Stomach (tissue), 8 donors: ENCODE measurements at regions not wholly inside any gene's neighbourhood (a gene's known extent, or its start where the extent isn't known, plus 50 kb on each side); places are given as distances from the start of the nearest gene placed in this dataset.
A peak's percentile ranks its signal among the peaks of the same experiment; 100 is the strongest.

Experiments used
- DNase-seq, 2 donors: peaks; one replicate each; pipeline versions ENCODE4 v3.0.0 to v3.0.0-alpha.2; 2013 to 2019
- H3K27ac ChIP-seq, 5 donors: fragments of 200-600 bp in 4 of 5; sonication (generic) in 4 of 5; one replicate each; pipeline ENCODE4 v1.5.1; 2013 to 2019; ENCODE audit warnings: mild to moderate bottlenecking in 1 of 5, moderate library complexity in 1 of 5
- H3K27me3 ChIP-seq, 3 donors: fragments of 200-600 bp; sonication (generic); one replicate each; pipeline ENCODE4 v1.5.1; 2017 to 2019; ENCODE audit warnings: mixed run types in 1 of 3
- H3K36me3 ChIP-seq, 4 donors: fragments of 200-600 bp; sonication (generic); 1 replicate in 3 of 4; 2 replicates in 1 of 4; pipeline ENCODE4 v1.5.1; 2016 to 2019
- H3K4me1 ChIP-seq, 4 donors: fragments of 200-600 bp; sonication (generic); one replicate each; pipeline ENCODE4 v1.5.1; 2016 to 2019
- H3K4me3 ChIP-seq, 4 donors: fragments of 200-600 bp; sonication (generic) in 3 of 4; one replicate each; pipeline ENCODE4 v1.5.1; 2016 to 2019; ENCODE audit warnings: mild to moderate bottlenecking in 1 of 4
- H3K9me3 ChIP-seq, 4 donors: fragments of 200-600 bp; sonication (generic); one replicate each; pipeline ENCODE4 v1.5.1; 2016 to 2019
- EP300 ChIP-seq: sonication (generic); formaldehyde crosslinking; IDR thresholded peaks from one replicate; pipeline ENCODE4 v1.6.1; 2017; ENCODE audit warnings: antibody characterized with exemption
- POLR2A ChIP-seq, 4 donors: fragments of 450-650 bp; IDR thresholded peaks; one replicate each; pipeline ENCODE4 v1.6.1; 2016; ENCODE audit warnings: antibody characterized with exemption in 4 of 4, control low read depth in 2 of 4, mild to moderate bottlenecking in 1 of 4, moderate library complexity in 1 of 4
- POLR2AphosphoS5 ChIP-seq, 3 donors: sonication (generic); formaldehyde crosslinking; IDR thresholded peaks; one replicate each; pipeline ENCODE4 v1.6.1; 2016; ENCODE audit warnings: antibody characterized with exemption in 3 of 3
- WGBS, 5 donors: extraction: QIAGEN DNeasy Blood & Tissue Kit in 3 of 5; methylation state at CpG; one replicate each; pipeline versions ENCODE4 v1.1.5 to v1.1.7; 2013 to 2018; 5-methylcytosine and 5-hydroxymethylcytosine counted together
- intact Hi-C: fragments of 100-400 bp; cut with DNase I; formaldehyde crosslinking; loops from one replicate; pipeline ENCODE4 v1.15.1; 2023; ENCODE audit warnings: low total_unique reads
- TF ChIP-seq, protein P1 (sequence below), 7 experiments: fragments of 450-650 bp in 4 of 7; fragments of 200-600 bp in 3 of 7; sonication (generic) in 3 of 7; IDR thresholded peaks; one replicate each; pipeline ENCODE4 v1.5.1; 2016 to 2019; ENCODE audit warnings: antibody characterized with exemption in 7 of 7, control low read depth in 2 of 7, mild to moderate bottlenecking in 1 of 7
- donor health status: healthy with polysubstance abuse.
- donor health status: Bipolar disorder and iron deficiency.
- donor health status: healthy.

DNA sequence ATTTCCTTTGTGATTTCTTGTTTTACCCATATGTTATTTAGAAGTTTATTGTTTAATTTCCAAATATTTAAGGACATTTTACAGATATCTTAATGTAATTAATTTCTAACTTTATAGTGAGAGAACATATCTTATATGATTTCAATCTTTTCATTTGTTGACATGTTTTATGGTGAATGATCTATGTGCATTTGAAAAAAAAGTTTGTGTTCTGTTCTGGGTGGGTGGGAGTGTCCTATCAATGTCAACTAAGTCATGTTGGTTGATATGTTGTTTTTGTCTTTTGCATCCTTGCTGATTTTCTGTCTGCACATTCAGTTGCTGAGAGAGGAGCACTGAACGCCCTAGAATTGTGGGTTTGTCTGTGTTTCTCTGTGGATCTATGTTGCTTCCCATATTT, 50.3 kb upstream of the CBFA2T3 start:
- no peak for DNase-seq
- Histone ChIP-seq H3K27ac (no peak overlapping the region), H3K4me1 (no peaks in the 10 kb centered on the region), H3K27me3 (peaks cover 0 to 34% (median 12%) of the 10 kb centered on the region in 3 donors), H3K36me3 (no peaks in the 10 kb centered on the region), H3K9me3 (peaks cover 0 to 26% (median 20%) of the 10 kb centered on the region in 4 donors), H3K4me3 (no peak overlapping the region)
- no peak for TF ChIP-seq POLR2A (IDR thresholded peaks at IDR 0.05)
- TF ChIP-seq POLR2AphosphoS5 (IDR thresholded peaks at IDR 0.05) = no peak
- TF ChIP-seq EP300 = no peak
- TF ChIP-seq, protein P1, sequence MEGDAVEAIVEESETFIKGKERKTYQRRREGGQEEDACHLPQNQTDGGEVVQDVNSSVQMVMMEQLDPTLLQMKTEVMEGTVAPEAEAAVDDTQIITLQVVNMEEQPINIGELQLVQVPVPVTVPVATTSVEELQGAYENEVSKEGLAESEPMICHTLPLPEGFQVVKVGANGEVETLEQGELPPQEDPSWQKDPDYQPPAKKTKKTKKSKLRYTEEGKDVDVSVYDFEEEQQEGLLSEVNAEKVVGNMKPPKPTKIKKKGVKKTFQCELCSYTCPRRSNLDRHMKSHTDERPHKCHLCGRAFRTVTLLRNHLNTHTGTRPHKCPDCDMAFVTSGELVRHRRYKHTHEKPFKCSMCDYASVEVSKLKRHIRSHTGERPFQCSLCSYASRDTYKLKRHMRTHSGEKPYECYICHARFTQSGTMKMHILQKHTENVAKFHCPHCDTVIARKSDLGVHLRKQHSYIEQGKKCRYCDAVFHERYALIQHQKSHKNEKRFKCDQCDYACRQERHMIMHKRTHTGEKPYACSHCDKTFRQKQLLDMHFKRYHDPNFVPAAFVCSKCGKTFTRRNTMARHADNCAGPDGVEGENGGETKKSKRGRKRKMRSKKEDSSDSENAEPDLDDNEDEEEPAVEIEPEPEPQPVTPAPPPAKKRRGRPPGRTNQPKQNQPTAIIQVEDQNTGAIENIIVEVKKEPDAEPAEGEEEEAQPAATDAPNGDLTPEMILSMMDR (IDR thresholded peaks at IDR 0.05) = no peak
- intact Hi-C loops = no loop called here
- WGBS, 5 donors = 50 to 79% (median 73%) methylated on average over 1 of the region's 1 CpG

DNA sequence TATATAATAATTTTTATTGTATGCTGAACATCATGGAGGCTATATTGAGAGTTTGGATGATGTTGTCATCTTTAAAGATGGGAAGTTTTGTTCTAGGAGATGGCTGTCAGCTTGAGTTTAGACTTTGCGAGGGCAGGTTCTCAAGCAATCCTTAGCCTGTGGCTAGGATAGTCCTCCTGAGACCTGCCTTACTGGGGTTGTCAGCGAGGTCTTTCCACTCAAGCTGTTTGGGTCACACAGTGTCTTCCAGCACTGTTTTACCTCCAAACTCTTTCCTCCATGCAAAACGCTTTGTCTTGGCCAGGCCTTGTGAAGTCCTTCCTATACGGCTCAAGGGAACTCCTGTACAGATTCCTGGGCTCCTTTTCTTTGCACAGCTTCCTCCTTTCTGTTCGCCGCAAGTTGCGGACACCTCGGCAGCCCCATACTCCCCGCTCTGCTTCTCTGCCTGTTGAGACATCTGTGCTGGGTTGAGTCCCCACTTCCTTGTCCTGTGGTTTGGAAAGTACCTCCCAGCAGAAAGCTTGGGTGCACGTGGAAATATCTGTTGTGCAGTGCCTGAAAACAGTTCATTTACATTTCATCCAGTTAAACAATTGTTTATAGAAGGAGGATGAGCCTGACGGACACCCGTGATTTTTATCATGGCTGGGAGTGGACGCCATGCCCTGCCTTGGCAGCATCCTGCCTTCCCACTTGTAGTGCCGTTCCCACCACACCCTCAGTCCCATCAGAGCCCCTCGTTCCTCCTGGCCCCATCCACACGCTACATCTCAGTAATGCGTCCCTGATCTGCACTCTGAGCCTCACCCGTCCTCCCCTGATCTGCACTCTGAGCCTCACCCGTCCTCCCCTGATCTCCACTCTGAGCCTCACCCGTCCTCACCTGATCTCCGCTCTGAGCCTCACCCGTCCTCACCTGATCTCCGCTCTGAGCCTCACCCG, 55.0 kb upstream of the CBFA2T3 start:
- peaks cover 0 to 43% (median 14%) of the 10 kb centered on the region in 3 donors for H3K27me3 ChIP-seq
- H3K4me3 ChIP-seq = no peak overlapping the region
- WGBS, 5 donors = 67 to 76% (median 72%) methylated on average over 24 of the region's 24 CpGs
- DNase-seq = peak; percentile 37 to 60
- intact Hi-C loops = no loop called here
- no peaks in the 10 kb centered on the region for H3K36me3 ChIP-seq
- H3K9me3 ChIP-seq = peaks cover 0 to 10% (median 3%) of the 10 kb centered on the region in 4 donors
- no peak overlapping the region for H3K27ac ChIP-seq
- TF ChIP-seq EP300 = no peak
- no peak for TF ChIP-seq POLR2AphosphoS5 (IDR thresholded peaks at IDR 0.05)
- TF ChIP-seq, protein P1 (IDR thresholded peaks at IDR 0.05) = no peak
- TF ChIP-seq POLR2A (IDR thresholded peaks at IDR 0.05) = no peak
- no peaks in the 10 kb centered on the region for H3K4me1 ChIP-seq

DNA sequence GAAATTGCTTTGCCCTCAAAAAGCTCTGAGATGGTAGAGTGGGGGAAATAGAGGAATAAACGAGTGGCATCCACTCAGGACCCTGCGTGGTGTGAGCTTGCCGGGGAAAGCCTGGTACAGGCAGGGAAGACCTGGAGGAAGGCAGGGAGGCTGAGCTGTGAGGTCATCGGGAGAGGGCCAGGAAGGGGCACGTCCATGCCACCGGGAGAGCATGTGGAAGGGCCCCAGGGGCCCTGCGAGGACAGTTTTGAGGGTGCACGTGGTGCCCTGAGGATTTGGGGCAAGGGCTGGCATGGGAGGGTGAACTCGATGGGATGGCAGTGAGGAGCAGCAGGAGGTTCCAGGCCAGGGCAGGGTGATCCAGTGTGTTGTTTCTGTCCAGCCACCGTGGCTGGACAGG, 56.3 kb upstream of the CBFA2T3 start:
- Histone ChIP-seq H3K9me3 (peaks cover 0 to 7% (median 3%) of the 10 kb centered on the region in 4 donors), H3K27ac (no peak overlapping the region), H3K36me3 (no peaks in the 10 kb centered on the region), H3K4me1 (no peaks in the 10 kb centered on the region), H3K4me3 (no peak overlapping the region), H3K27me3 (peaks cover 0 to 53% (median 25%) of the 10 kb centered on the region in 3 donors)
- intact Hi-C loops = no loop called here
- DNase-seq = no peak
- TF ChIP-seq, protein P1 (IDR thresholded peaks at IDR 0.05) = no peak
- TF ChIP-seq EP300 = no peak
- TF ChIP-seq POLR2AphosphoS5 (IDR thresholded peaks at IDR 0.05) = no peak
- no peak for TF ChIP-seq POLR2A (IDR thresholded peaks at IDR 0.05)
- 78 to 84% (median 81%) methylated on average over 10 of the region's 10 CpGs for WGBS, 5 donors

DNA sequence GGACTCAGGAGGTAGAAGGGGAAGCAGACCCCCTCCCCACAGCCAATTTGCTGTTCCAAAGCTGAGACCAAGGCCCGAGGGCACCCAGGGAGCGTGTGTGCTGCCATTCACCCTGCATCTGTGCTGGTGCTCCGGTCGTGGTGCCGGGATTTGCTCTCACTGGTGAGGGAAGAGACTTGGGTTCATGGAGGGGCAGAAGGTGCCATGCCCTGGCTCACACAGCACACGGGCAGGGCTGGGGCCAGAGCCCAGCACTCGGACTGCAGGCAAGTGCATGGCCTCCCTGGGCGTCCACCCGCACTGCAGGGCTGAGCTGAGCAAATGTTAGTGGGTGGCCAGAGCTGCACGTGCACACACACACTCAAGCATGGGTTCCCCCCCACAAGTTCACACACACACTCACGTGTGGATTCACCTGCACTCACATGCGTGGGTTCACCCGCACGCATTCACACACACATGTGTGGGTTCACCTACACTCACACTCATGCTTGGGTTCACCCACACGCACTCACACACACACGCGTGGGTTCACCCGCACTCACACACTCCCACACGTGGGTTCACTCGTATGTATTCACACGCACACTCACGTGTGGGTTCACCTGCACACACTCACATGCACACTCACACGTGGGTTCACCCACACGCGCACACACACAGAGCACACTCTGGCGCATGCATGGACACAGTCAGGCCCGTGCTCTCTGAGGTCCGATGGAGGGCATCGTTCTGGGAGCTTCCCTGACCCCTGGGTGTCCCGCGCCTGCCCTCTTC, 57.0 kb upstream of the CBFA2T3 start:
- Histone ChIP-seq H3K4me1 (no peaks in the 10 kb centered on the region), H3K9me3 (peaks cover 0 to 7% (median 3%) of the 10 kb centered on the region in 4 donors), H3K4me3 (no peak overlapping the region), H3K36me3 (no peaks in the 10 kb centered on the region), H3K27me3 (peaks cover 4 to 58% (median 28%) of the 10 kb centered on the region in 3 donors), H3K27ac (no peak overlapping the region)
- 80 to 91% (median 87%) methylated on average over 24 to 31 of the region's 31 CpGs for WGBS, 5 donors
- intact Hi-C loops = no loop called here
- DNase-seq = no peak
- TF ChIP-seq POLR2AphosphoS5 (IDR thresholded peaks at IDR 0.05) (no peak), EP300 (no peak), POLR2A (IDR thresholded peaks at IDR 0.05) (no peak)
- TF ChIP-seq, protein P1 (IDR thresholded peaks at IDR 0.05) = no peak
